Activated CD8-positive, alpha-beta T cell treated with anti-CD3 and anti-CD28 coated beads, Interleukin-2, amount 10 ng/mL, durations not matched to agents 7 days and 5 days (primary cell): ENCODE measurements at regions not wholly inside any gene's neighbourhood (a gene's known extent, or its start where the extent isn't known, plus 50 kb on each side); places are given as distances from the start of the nearest gene placed in this dataset.
A peak's percentile ranks its signal among the peaks of the same experiment; 100 is the strongest.

Source experiments
- ATAC-seq: fragments of 150-1000 bp; cut with Tn5 transposase; one replicate; pipeline ENCODE4 v1.10.0; 2021; ENCODE audit warnings: moderate library complexity
- CTCF ChIA-PET: fragments of 350-600 bp; sonication (Branson Sonifier 250); formaldehyde crosslinking; loops from one replicate; lab custom pipeline; 2021; ENCODE audit warnings: antibody characterized with exemption; lab: Charles Lee
- POLR2A ChIA-PET: fragments of 350-600 bp; sonication (Branson Sonifier 250); formaldehyde crosslinking; loops from one replicate; lab custom pipeline; 2021; ENCODE audit warnings: antibody characterized with exemption; lab: Charles Lee
- DNase-seq: peaks from one replicate; pipeline ENCODE4 v3.0.0-alpha.2; 2020
- H3K27ac Mint-ChIP-seq: one replicate; pipeline ENCODE4 v1.8.0; 2021; ENCODE audit warnings: mild to moderate bottlenecking, mixed read lengths
- H3K27me3 Mint-ChIP-seq: one replicate; pipeline ENCODE4 v1.8.0; 2021; ENCODE audit warnings: low read depth, mixed read lengths
- H3K36me3 Mint-ChIP-seq: one replicate; pipeline ENCODE4 v1.8.0; 2021; ENCODE audit warnings: low read depth, mixed read lengths
- H3K4me1 Mint-ChIP-seq: one replicate; pipeline ENCODE4 v1.8.0; 2021; ENCODE audit warnings: low read depth, mixed read lengths
- H3K4me3 Mint-ChIP-seq: one replicate; pipeline ENCODE4 v1.8.0; 2021; ENCODE audit warnings: mild to moderate bottlenecking, mixed read lengths
- H3K9me3 Mint-ChIP-seq: one replicate; pipeline ENCODE4 v1.8.0; 2022; ENCODE audit warnings: mixed read lengths; ENCODE audit not compliant: insufficient read depth

DNA sequence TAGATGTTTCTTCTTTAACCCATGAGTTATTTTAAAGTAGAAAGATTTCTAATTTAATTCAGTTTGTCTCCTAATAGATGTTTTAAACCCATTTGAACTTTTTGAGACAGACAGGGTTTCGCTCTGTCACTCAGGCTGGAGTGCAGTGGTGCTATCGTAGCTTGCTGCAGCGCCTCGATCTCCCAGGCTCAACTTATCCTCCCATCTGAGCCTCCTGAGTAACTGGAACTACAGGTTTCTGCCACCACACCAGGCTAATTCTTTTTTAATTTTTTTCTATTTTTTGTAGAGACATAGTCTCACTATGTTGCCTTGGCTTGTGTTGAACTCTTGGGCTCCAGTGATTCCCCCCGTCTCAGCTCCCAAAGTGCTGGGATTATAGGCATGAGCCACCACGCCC, 53.0 kb upstream of the RAB18 start:
- ATAC-seq (no peak), DNase-seq (no peak)
- ChIA-PET POLR2A (no interaction called here), CTCF (no interaction called here)
- H3K4me1 Mint-ChIP-seq = peaks cover 11% of the 10 kb centered on the region
- H3K27ac Mint-ChIP-seq = no peak overlapping the region
- no peaks in the 10 kb centered on the region for H3K9me3 Mint-ChIP-seq
- peaks cover 3% of the 10 kb centered on the region for H3K27me3 Mint-ChIP-seq
- no peaks in the 10 kb centered on the region for H3K36me3 Mint-ChIP-seq
- no peak overlapping the region for H3K4me3 Mint-ChIP-seq

DNA sequence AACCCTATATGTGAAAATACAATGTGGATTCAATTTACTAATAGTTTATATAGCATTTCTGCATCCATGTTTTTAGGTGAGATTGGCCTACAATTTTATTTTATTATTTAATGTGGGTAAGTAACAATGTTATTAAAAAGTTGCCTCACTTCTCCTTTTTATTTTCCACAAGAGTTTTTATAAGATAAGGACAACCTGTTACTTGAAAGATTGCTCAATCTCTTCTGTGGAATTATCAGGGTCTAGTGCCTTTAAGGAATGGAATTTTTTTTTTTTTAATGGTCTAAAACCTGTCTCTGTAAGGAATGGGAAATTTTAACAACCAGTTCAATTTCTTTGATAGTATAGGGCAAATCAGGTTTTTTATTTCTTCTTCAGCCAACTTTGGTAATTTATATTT, 53.9 kb upstream of the RAB18 start:
- Mint-ChIP-seq H3K27me3 (peaks cover 3% of the 10 kb centered on the region), H3K9me3 (no peaks in the 10 kb centered on the region), H3K27ac (no peak overlapping the region), H3K4me3 (no peak overlapping the region), H3K4me1 (peaks cover 11% of the 10 kb centered on the region), H3K36me3 (no peaks in the 10 kb centered on the region)
- no peak for DNase-seq
- POLR2A ChIA-PET = no interaction called here
- CTCF ChIA-PET = no interaction called here
- no peak for ATAC-seq

DNA sequence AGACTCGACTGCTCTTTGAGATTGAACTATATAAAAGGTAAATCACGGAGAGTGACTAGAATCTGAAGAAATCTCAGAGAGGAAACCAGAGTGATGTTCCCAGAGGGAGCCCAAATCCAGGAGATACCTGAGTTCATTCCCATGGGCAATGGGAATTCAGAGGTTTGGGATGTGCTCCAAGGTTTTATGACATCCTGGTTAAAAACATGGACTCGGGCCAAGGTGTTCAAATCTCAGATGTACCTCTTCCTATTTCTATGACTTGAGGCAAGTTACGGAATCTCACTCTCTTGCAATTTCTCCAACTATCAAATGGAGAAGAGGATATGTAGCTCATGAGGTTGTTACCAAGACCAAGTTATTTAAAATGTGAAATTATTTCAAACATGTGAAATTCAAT, 54.5 kb upstream of the RAB18 start:
- H3K27me3 Mint-ChIP-seq = peaks cover 3% of the 10 kb centered on the region
- CTCF ChIA-PET = no interaction called here
- H3K9me3 Mint-ChIP-seq = no peaks in the 10 kb centered on the region
- no peak for DNase-seq
- no peak overlapping the region for H3K27ac Mint-ChIP-seq
- no peaks in the 10 kb centered on the region for H3K36me3 Mint-ChIP-seq
- POLR2A ChIA-PET = no interaction called here
- ATAC-seq = no peak
- H3K4me3 Mint-ChIP-seq = no peak overlapping the region
- peaks cover 11% of the 10 kb centered on the region for H3K4me1 Mint-ChIP-seq

GRCh38 chr10:27448921-27449320, 55.2 kb upstream of the RAB18 start:
- no peak overlapping the region for H3K27ac Mint-ChIP-seq
- no peak overlapping the region for H3K4me3 Mint-ChIP-seq
- H3K4me1 Mint-ChIP-seq = peaks cover 11% of the 10 kb centered on the region
- ChIA-PET CTCF (interaction anchor here (1.8 kb wide), 1 partner anchor 55 kb away, joined by 7 read pairs; the partner anchor contains the start of gene RAB18), POLR2A (no interaction called here)
- no peaks in the 10 kb centered on the region for H3K36me3 Mint-ChIP-seq
- no peak for DNase-seq
- peaks cover 3% of the 10 kb centered on the region for H3K27me3 Mint-ChIP-seq
- H3K9me3 Mint-ChIP-seq = no peaks in the 10 kb centered on the region
- no peak for ATAC-seq

GRCh38 chr10:27447540-27447939, 56.6 kb upstream of the RAB18 start:
- no peak for ATAC-seq
- Mint-ChIP-seq H3K27ac (no peak overlapping the region), H3K4me3 (no peak overlapping the region), H3K36me3 (no peaks in the 10 kb centered on the region), H3K27me3 (no peaks in the 10 kb centered on the region), H3K9me3 (no peaks in the 10 kb centered on the region), H3K4me1 (peaks cover 11% of the 10 kb centered on the region)
- no peak for DNase-seq
- ChIA-PET CTCF (interaction anchor here (0.7 to 2.5 kb wide), 4 partner anchors 12 to 208 kb away, joined by 3 to 16 read pairs (median 6); partner anchors contain the start of gene RAB18), POLR2A (interaction anchor here (0.6 kb wide), 2 partner anchors 65 to 256 kb away, joined by 3 read pairs; no protein-coding TSS in a partner anchor)

DNA sequence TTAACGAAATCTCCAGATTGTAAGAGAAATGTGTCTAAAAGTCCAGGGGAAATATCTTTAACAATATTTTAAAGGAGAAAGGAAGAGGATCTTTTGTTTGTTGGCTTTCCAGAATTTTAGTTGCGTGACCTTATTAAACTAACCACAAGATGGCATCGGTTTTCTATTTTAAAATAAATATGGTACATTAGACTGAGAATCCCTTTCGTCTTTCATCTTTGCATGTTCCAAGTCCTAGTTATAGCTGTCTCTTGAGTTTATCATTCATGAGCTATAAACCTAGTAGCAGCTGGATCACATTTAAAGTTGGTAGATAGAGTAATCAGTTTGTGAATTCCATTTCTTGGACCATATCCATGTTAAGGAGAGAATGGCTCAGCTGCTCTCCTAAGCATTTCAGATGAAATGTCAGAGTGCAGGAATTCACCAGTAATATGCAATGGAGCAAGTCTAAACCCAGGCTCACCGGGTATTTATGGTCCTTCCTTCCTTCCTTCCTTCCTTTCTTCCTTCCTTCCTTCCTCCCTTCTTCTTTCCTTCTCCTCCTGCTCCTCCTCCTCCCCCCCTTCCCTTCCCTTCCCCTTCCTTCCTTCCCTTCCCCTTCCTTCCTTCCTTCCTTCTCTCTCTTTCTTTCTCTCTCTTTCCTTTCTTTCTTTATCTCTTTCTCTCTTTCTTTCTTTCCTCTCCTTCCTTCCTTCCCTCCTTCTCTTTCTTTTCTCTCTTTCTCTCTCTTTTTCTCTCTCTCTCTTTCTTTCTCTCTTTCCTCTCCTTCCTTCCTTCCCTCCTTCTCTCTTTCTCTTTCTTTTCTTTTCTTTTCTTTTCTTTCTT, 57.8 kb upstream of the RAB18 start:
- peak; percentile 47 for ATAC-seq
- DNase-seq = no peak
- H3K36me3 Mint-ChIP-seq = no peaks in the 10 kb centered on the region

DNA sequence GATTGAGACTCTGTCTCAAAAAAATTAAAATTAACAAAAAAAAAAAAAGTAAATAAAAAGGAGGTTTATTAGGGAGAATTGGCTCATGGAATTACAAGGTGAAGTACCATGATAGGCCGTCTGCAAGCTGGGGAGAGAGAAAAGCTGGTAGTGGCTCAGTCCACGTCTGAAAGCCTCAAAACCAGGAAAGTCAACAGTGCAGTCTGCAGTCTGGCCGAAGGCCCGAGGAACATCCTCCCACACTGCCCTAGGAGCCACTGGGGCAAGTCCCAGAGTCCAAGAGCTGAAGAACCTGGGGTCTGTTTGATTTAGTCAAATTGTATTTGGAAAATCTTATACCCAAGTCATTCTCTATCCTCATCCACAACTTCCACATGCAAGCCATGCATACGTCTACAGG, 59.0 kb upstream of the RAB18 start:
- ATAC-seq = no peak
- no peak overlapping the region for H3K27ac Mint-ChIP-seq
- H3K9me3 Mint-ChIP-seq = no peaks in the 10 kb centered on the region
- DNase-seq = no peak
- ChIA-PET CTCF (interaction anchor here (1.6 to 2.9 kb wide), 2 partner anchors 113 to 210 kb away, joined by 8 to 12 read pairs; no protein-coding TSS in a partner anchor), POLR2A (no interaction called here)
- H3K4me3 Mint-ChIP-seq = no peak overlapping the region
- no peaks in the 10 kb centered on the region for H3K36me3 Mint-ChIP-seq
- H3K27me3 Mint-ChIP-seq = peaks cover 2% of the 10 kb centered on the region
- H3K4me1 Mint-ChIP-seq = peaks cover 11% of the 10 kb centered on the region

More for the DNA sequence above, 57.8 kb upstream of the RAB18 start:
- no peaks in the 10 kb centered on the region for H3K27me3 Mint-ChIP-seq
- no peak overlapping the region for H3K4me3 Mint-ChIP-seq
- CTCF ChIA-PET = interaction anchor here (0.6 to 2.9 kb wide), 12 partner anchors 13 to 948 kb away, joined by 3 to 16 read pairs (median 4); partner anchors contain the start of gene RAB18
- no peaks in the 10 kb centered on the region for H3K9me3 Mint-ChIP-seq
- POLR2A ChIA-PET = no interaction called here
- peaks cover 11% of the 10 kb centered on the region for H3K4me1 Mint-ChIP-seq
- no peak overlapping the region for H3K27ac Mint-ChIP-seq

DNA sequence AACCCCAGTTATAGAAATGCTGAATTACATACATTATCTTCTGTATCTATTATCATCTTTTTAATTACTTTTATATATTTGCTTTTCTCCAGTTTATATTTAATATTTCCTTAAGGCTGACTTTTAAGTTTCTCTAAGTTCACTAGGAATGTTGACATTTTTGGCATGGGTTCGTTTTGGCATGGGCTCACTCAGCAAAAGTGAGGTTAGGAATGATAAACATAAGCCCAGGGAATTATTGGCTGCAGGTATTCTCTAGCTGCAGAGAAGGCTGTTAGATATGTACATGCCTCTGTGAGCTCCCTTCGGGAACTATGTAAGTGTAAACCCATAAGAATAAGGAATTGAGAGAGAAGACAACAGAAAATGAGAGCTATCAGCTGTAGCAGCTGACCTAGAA, 63.6 kb upstream of the RAB18 start:
- H3K4me3 Mint-ChIP-seq = no peak overlapping the region
- DNase-seq (no peak), ATAC-seq (no peak)
- ChIA-PET CTCF (no interaction called here), POLR2A (no interaction called here)
- peaks cover 10% of the 10 kb centered on the region for H3K27me3 Mint-ChIP-seq
- H3K36me3 Mint-ChIP-seq = no peaks in the 10 kb centered on the region
- H3K4me1 Mint-ChIP-seq = no peaks in the 10 kb centered on the region
- no peak overlapping the region for H3K27ac Mint-ChIP-seq
- H3K9me3 Mint-ChIP-seq = no peaks in the 10 kb centered on the region

GRCh38 chr10:27440021-27440420, 64.1 kb upstream of the RAB18 start:
- CTCF ChIA-PET = no interaction called here
- DNase-seq (no peak), ATAC-seq (no peak)
- POLR2A ChIA-PET = no interaction called here
- Mint-ChIP-seq H3K4me3 (no peak overlapping the region), H3K27me3 (peaks cover 10% of the 10 kb centered on the region), H3K4me1 (no peaks in the 10 kb centered on the region), H3K9me3 (no peaks in the 10 kb centered on the region), H3K27ac (no peak overlapping the region), H3K36me3 (no peaks in the 10 kb centered on the region)

DNA sequence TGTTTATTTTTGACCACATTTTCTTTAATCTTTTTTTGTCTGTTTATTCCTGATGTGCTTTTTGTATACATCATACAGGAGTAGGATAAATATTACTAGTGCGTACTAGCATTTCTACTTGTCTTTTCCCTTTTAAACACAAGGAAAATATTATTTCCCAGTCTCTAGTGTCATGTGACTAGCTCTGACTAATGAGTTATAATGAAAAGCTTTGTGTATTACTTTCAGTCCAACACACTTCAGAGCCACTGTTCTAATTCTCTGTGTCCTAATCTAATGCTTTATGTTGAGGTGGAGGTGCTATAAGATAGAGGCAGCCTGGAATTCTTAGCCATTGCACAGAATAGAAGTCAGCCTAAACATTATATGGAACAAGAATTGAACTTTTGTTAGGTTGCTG, 65.0 kb upstream of the RAB18 start:
- ChIA-PET POLR2A (no interaction called here), CTCF (no interaction called here)
- H3K27me3 Mint-ChIP-seq = peaks cover 10% of the 10 kb centered on the region
- no peaks in the 10 kb centered on the region for H3K9me3 Mint-ChIP-seq
- ATAC-seq (no peak), DNase-seq (no peak)
- H3K4me1 Mint-ChIP-seq = no peaks in the 10 kb centered on the region
- no peak overlapping the region for H3K27ac Mint-ChIP-seq
- H3K36me3 Mint-ChIP-seq = no peaks in the 10 kb centered on the region
- H3K4me3 Mint-ChIP-seq = no peak overlapping the region

DNA sequence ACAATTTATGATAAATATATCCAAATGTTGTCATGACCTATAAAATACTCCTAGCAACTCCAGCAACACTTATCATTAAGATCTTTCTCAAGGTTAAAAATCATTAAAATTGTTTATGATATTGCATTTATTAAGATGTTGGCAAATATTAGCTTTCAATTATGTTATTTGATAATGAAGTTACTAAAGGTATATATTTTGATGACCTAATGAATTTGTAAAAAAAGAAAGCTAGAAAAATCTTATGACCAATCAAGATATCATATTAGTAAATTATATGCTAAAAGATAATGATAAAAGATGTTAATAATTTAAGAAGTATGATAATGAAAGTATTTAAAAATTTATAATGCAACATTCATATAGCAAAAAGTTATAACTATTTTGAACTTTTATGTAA, 66.3 kb upstream of the RAB18 start:
- H3K4me3 Mint-ChIP-seq = no peak overlapping the region
- ChIA-PET CTCF (no interaction called here), POLR2A (no interaction called here)
- no peak overlapping the region for H3K27ac Mint-ChIP-seq
- H3K36me3 Mint-ChIP-seq = no peaks in the 10 kb centered on the region
- H3K27me3 Mint-ChIP-seq = peaks cover 12% of the 10 kb centered on the region
- no peaks in the 10 kb centered on the region for H3K4me1 Mint-ChIP-seq
- no peak for DNase-seq
- no peak for ATAC-seq
- no peaks in the 10 kb centered on the region for H3K9me3 Mint-ChIP-seq

GRCh38 chr10:27436710-27437109, 67.4 kb upstream of the RAB18 start:
- Mint-ChIP-seq H3K27me3 (peaks cover 12% of the 10 kb centered on the region), H3K36me3 (no peaks in the 10 kb centered on the region), H3K9me3 (no peaks in the 10 kb centered on the region), H3K27ac (no peak overlapping the region), H3K4me3 (no peak overlapping the region), H3K4me1 (no peaks in the 10 kb centered on the region)
- ATAC-seq = no peak
- DNase-seq = no peak
- POLR2A ChIA-PET = no interaction called here
- CTCF ChIA-PET = no interaction called here
